Suprapubic skin (tissue), 3 donors: ENCODE measurements at regions not wholly inside any gene's neighbourhood (a gene's known extent, or its start where the extent isn't known, plus 50 kb on each side); places are given as distances from the start of the nearest gene placed in this dataset.

Experiments used
- CTCF ChIP-seq, 2 donors: fragments of 200-600 bp in 1 of 2; fragments of 450-650 bp in 1 of 2; sonication (generic) in 1 of 2; IDR thresholded peaks; one replicate each; pipeline ENCODE4 v1.5.1; 2016 to 2019; ENCODE audit warnings: antibody characterized with exemption in 2 of 2, mild to moderate bottlenecking in 1 of 2, moderate library complexity in 1 of 2
- POLR2AphosphoS5 ChIP-seq, 3 donors: sonication (generic); formaldehyde crosslinking; IDR thresholded peaks; one replicate each; pipeline ENCODE4 v1.6.1; 2017; ENCODE audit warnings: antibody characterized with exemption in 3 of 3

- no peak for TF ChIP-seq CTCF (IDR thresholded peaks at IDR 0.05)
- no peak for TF ChIP-seq POLR2AphosphoS5 (IDR thresholded peaks at IDR 0.05)
These were observed 124.6 kb downstream of the EDN3 start for GRCh38 chr20:59424976-59425375.
